ENCODE measurements at regions not wholly inside any gene's neighbourhood (a gene's known extent, or its start where the extent isn't known, plus 50 kb on each side); places are given as distances from the start of the nearest gene placed in this dataset.

DNA sequence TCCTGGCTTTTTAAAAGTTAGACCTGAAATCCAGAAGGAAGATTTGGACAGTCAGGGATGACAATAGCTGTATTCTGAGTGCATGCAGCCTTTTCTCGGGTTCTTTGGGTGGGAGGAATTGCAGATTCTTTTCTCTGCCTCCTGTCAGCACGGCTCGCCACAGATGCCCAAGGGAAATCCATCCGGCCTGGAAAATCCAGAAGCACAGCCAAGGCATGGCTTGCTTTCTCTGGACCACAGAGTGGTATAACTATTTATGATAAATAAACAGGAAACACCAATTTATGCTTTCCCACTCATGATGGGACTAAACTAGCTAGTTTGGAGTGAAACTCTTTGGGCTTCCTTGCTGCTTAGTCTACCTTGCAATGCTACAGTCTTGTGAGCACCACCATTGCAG, 59.1 kb downstream of the C9orf152 start:
- DNase-seq, result peak; percentile 67
